ENCODE measurements at regions not wholly inside any gene's neighbourhood (a gene's known extent, or its start where the extent isn't known, plus 50 kb on each side); places are given as distances from the start of the nearest gene placed in this dataset.

DNA sequence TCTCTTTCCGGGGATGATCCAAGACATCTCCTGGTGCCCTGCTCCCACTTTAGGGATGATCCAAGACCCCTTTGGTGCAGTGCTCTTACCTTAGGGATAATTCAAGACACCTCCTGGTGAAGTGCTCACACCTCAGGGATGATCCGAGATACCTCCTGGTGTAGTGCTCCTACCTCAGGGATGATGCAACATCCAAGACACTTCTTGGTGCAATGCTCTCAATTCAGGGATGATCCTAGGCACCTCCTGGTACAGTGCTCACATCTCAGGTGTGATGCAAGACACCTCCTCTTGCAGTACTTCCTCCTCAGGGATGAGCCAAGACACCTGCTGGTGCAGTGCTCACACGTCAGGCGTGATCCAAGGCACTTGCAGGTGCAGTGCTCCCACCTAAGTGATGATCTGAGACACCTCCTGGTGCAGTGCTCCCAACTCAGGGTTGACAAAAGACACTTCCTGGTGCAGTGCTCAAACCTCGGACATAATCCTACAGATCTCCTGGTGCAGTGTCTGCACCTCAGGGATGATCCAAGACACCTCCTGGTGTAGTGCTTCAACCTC is 122.3 kb downstream of the ASB1 start:
- TF ChIP-seq ESRRG (CRISPR knock-in tag; IDR thresholded peaks at IDR 0.05) = no peak
- TF ChIP-seq, protein P1, sequence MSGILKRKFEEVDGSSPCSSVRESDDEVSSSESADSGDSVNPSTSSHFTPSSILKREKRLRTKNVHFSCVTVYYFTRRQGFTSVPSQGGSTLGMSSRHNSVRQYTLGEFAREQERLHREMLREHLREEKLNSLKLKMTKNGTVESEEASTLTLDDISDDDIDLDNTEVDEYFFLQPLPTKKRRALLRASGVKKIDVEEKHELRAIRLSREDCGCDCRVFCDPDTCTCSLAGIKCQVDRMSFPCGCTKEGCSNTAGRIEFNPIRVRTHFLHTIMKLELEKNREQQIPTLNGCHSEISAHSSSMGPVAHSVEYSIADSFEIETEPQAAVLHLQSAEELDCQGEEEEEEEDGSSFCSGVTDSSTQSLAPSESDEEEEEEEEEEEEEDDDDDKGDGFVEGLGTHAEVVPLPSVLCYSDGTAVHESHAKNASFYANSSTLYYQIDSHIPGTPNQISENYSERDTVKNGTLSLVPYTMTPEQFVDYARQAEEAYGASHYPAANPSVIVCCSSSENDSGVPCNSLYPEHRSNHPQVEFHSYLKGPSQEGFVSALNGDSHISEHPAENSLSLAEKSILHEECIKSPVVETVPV (CRISPR knock-in tag; IDR thresholded peaks at IDR 0.05) = no peak
